Right ventricle myocardium inferior (tissue), 1 donor: ENCODE measurements at regions not wholly inside any gene's neighbourhood (a gene's known extent, or its start where the extent isn't known, plus 50 kb on each side); places are given as distances from the start of the nearest gene placed in this dataset.

Experiments
- ATAC-seq: fragments of 200-7000 bp; cut with Tn5 transposase; one replicate; pipeline ENCODE4 v1.9.1; 2020; ENCODE audit warnings: mild to moderate bottlenecking, moderate library complexity
- DNase-seq: peaks from one replicate; pipeline ENCODE4 v3.0.0; 2021; ENCODE audit errors: missing footprints
- intact Hi-C: fragments of 100-400 bp; cut with DNase I; formaldehyde crosslinking; loops from one replicate; pipeline ENCODE4 v1.11.0; 2022
- donor health status: DM: no; HTN: yes; CAD: no; lungs with severe emphysema.

- ATAC-seq, result no peak
- intact Hi-C loops, result no loop called here
- DNase-seq, result no peak
These were observed 289.3 kb upstream of the TNP1 start for GRCh38 chr2:217149087-217149660.

GRCh38 chr2:217147818-217148217 lies 288.0 kb upstream of the TNP1 start:
- ATAC-seq (no peak), DNase-seq (no peak)
- intact Hi-C loops, result no loop called here

DNA sequence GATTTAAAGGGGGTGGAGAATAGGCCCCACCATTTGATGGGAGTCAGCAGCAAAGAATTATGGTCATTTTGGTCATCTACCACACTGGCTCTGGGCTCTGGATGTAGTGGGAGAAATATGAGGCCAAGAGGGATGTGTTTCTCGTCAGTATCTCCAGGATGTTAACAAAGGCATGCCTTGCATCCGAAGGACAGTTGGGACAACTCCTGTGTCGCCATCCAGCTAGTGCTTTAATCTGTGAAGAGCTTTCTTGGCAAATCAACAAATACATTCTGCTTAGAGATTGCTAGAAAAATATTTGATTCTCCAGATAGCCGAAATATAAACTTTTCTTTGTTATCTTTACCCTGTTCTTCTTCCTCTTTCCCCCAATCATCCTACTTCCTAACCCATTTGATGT lies 287.1 kb upstream of the TNP1 start:
- intact Hi-C loops, result no loop called here
- no peak for ATAC-seq
- no peak for DNase-seq

- intact Hi-C loops, result no loop called here
These were observed 282.9 kb upstream of the TNP1 start for GRCh38 chr2:217142649-217143266.

DNA sequence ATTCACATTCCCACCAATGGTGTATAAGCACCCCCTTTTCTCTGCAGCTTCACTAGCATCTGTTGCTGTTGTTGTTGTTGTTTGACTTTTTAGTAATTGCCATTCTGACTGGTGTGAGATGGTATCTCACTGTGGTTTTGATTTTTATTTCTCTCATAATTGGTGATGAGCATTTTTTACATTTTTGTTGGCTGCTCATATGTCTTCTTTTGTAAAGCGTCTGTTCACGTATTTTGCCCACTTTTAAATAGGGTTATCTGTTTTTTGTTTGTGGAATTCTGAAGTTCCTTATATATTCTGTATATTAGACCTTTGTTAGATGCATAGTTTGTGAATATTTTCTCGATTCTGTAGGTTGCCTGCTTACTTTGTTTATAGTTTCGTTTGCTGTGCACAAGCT lies 278.4 kb upstream of the TNP1 start:
- intact Hi-C loops, result no loop called here
- ATAC-seq, result no peak
- DNase-seq, result no peak

More at GRCh38 chr2:217142649-217143266, 282.9 kb upstream of the TNP1 start:
- no peak for ATAC-seq
- no peak for DNase-seq

DNA sequence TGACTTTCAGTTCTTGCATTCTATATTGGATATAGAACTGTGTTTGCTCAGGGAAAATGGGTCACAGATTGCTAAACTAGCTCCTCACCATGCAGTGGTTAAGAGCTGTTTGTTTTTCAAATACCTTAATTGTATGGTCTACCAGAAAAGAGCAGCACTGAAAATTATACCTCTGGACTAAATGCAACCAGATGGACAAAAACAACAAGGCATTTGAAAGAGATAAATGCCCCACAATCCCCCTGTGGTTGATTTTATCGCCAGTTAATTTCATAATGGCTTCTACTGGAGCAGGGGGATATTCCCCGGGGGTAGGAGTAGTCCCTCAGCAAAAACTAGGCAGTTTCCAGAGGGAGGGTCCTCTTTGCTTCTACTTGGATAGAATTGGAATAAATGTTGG lies 267.9 kb upstream of the TNP1 start:
- intact Hi-C loops, result no loop called here

DNA sequence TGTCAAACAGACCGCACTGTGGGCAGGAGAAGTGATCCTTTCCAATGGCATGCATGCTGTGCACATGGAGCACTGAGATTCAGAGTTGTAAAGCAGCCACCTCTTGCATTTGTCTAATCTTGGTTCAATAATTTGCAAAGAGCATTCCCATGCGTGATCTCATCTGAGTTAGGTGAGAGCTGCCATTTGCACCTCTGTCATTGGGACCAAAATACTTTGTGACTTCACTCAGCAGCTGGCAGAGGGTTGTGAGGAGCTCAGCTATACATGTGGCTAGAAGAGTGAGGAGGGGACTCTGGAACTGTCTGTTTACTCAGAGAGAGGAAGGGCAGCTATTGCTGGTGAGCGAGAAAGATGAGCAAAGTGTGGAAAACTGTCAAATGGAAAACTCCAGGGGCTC lies 265.1 kb upstream of the TNP1 start:
- intact Hi-C loops, result no loop called here
- no peak for ATAC-seq
- no peak for DNase-seq

More for the DNA sequence above, 267.9 kb upstream of the TNP1 start:
- no peak for DNase-seq
- no peak for ATAC-seq

DNA sequence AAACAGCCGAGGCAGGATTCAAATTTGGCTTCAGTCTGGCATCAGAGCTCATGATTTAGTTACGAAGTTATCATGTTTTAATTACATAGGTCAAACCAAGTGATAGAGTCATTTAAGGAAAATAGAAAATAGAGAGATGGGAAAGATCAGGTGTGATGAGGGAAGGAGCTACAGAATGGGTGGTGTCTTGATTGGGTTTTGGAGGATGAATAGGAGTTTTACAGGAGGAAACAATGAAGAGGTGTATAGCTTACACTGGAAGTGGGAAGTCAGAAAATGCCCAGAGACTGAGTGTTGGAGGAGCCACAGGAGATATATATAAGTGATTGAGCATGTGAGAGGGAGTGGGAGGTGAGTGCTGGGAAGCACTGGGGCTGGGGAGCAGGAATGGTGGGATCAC lies 264.2 kb upstream of the TNP1 start:
- intact Hi-C loops, result no loop called here
- DNase-seq (no peak), ATAC-seq (no peak)

DNA sequence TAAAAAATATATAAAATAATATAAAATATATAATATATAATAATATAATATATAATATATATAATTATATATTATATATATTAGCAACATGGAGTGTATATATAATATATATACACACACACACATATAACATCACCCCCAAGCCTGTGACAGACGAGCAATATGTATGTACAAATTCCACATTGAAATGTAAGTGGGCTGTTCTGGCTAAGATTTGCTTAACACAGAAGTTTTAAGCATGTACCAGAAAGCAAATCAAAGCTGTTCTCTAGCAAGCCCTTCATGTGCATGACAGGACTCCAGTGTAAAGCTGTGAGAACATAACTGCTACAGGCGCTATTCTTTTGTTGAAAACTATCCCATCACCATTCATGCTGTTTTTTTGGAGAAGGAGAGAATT lies 261.7 kb upstream of the TNP1 start:
- DNase-seq, result no peak
- intact Hi-C loops, result no loop called here

DNA sequence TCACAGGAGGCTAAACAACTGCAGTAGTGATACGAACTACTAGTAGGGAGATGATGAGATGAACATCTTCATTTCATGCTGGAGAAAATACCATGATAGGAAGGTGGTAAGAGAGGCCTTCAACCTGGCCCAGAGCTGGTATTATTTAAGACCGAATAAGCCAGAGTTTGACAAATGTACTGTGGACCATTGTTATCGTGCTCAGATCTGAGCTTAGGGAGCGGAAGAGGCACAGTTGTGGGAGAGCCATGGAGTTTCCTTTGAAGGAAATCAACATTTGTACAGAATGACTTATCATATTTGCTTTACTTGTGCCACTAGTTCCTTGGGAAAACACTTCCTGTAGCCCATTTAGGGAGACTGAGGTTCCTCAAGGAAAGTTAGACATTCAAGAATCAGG lies 260.6 kb upstream of the TNP1 start:
- DNase-seq (no peak), ATAC-seq (no peak)
- intact Hi-C loops, result no loop called here

More for the DNA sequence above, 261.7 kb upstream of the TNP1 start:
- ATAC-seq, result no peak

- ATAC-seq (no peak), DNase-seq (no peak)
- intact Hi-C loops, result no loop called here
These were observed 258.9 kb upstream of the TNP1 start for GRCh38 chr2:217118559-217119284.

- ATAC-seq (no peak), DNase-seq (no peak)
- intact Hi-C loops, result no loop called here
These were observed 257.7 kb upstream of the TNP1 start for GRCh38 chr2:217117523-217117922.

DNA sequence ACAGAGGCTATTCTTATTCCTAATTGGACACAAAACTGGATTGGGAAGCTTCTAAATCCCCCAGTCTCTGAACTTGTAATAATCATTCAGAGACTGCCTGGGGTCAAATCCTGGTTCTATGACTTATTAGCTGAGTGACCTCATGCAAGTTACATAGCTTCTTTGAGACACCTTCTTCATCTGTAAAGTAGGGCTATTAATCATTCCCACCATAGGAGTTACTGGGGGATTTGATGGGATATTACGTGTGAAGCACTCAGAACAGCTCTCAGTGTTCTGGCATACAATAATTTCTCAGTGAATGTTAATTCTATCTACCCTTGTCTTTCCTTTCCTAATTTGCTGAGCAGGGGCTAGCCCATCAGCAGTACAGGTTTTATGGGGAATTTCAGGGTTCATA lies 256.7 kb upstream of the TNP1 start:
- ATAC-seq (no peak), DNase-seq (no peak)
- intact Hi-C loops, result no loop called here

- no peak for ATAC-seq
- intact Hi-C loops, result no loop called here
These were observed 254.3 kb upstream of the TNP1 start for GRCh38 chr2:217114117-217114516.

GRCh38 chr2:217113491-217113890 lies 253.6 kb upstream of the TNP1 start:
- ATAC-seq (no peak), DNase-seq (no peak)
- intact Hi-C loops, result no loop called here

More at GRCh38 chr2:217114117-217114516, 254.3 kb upstream of the TNP1 start:
- DNase-seq, result no peak

GRCh38 chr2:217110550-217110949 lies 250.7 kb upstream of the TNP1 start:
- DNase-seq, result no peak
- intact Hi-C loops, result no loop called here
- no peak for ATAC-seq

DNA sequence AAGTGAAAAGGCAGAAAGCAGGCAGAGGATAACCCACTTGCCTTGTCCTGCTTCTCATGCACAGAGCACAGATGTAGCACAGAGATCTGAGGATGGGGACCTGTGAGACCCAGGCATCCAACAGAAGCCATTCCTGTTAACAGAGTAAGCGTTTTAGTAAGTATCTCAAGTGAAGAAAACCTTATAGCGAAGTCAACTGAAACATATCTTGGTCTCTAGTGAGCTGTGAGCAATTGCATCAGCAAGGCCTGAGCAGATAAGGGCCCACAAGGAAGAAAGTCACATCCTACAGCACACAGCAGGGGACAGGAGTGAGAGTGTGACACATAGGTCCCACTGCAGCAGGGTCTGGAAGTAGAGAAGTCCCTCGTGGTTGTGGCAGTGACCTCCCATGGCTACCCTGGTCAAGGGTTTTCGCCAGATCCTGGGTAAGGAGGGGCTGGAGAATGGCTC lies 248.7 kb upstream of the TNP1 start:
- intact Hi-C loops, result no loop called here
- ATAC-seq (no peak), DNase-seq (no peak)

GRCh38 chr2:217108086-217108485 lies 248.2 kb upstream of the TNP1 start:
- ATAC-seq, result no peak
- intact Hi-C loops, result no loop called here
- no peak for DNase-seq

- ATAC-seq, result no peak
- intact Hi-C loops, result no loop called here
- no peak for DNase-seq
These were observed 247.6 kb upstream of the TNP1 start for GRCh38 chr2:217107480-217107879.

- no peak for ATAC-seq
These were observed 246.8 kb upstream of the TNP1 start for GRCh38 chr2:217106650-217107014.

More at GRCh38 chr2:217106650-217107014, 246.8 kb upstream of the TNP1 start:
- intact Hi-C loops, result no loop called here
- DNase-seq, result no peak
